Right lobe of liver (tissue), 6 donors: ENCODE measurements at regions not wholly inside any gene's neighbourhood (a gene's known extent, or its start where the extent isn't known, plus 50 kb on each side); places are given as distances from the start of the nearest gene placed in this dataset.
A peak's percentile ranks its signal among the peaks of the same experiment; 100 is the strongest.

Experiments
- ATAC-seq, 4 donors: fragments of 200-7000 bp; cut with Tn5 transposase; one replicate each; pipeline ENCODE4 v1.9.1; 2020; ENCODE audit warnings: mild to moderate bottlenecking in 4 of 4, moderate library complexity in 4 of 4
- DNase-seq, 3 donors: peaks; one replicate each; pipeline ENCODE4 v3.0.0-alpha.2; 2020
- H3K27ac ChIP-seq, 3 donors: fragments of 200-600 bp; one replicate each; pipeline ENCODE4 v1.8.0; 2022
- H3K27me3 ChIP-seq, 2 donors: fragments of 200-600 bp; one replicate each; pipeline ENCODE4 v1.8.0; 2022
- H3K36me3 ChIP-seq, 4 donors: fragments of 200-600 bp; sonication (generic) in 1 of 4; one replicate each; pipeline versions ENCODE4 v1.5.1 to v1.8.0; 2017 to 2022; ENCODE audit warnings: control low read depth in 1 of 4
- H3K4me1 ChIP-seq, 4 donors: fragments of 200-600 bp; sonication (generic) in 1 of 4; one replicate each; pipeline versions ENCODE4 v1.5.1 to v1.8.0; 2017 to 2022; ENCODE audit warnings: control low read depth in 1 of 4
- H3K4me3 ChIP-seq, 3 donors: fragments of 200-600 bp; one replicate each; pipeline ENCODE4 v1.8.0; 2022
- H3K9me3 ChIP-seq, 4 donors: fragments of 200-600 bp; sonication (generic) in 1 of 4; one replicate each; pipeline versions ENCODE4 v1.5.1 to v1.8.0; 2017 to 2022; ENCODE audit warnings: control low read depth in 1 of 4
- CTCF ChIP-seq, 4 donors: fragments of 200-600 bp in 3 of 4; fragments of 450-650 bp in 1 of 4; IDR thresholded peaks; one replicate each; pipeline versions ENCODE4 v1.5.1 to v1.8.0; 2016 to 2022; ENCODE audit warnings: antibody characterized with exemption in 4 of 4, mild to moderate bottlenecking in 2 of 4
- POLR2A ChIP-seq: fragments of 450-650 bp; IDR thresholded peaks from one replicate; pipeline ENCODE4 v1.6.1; 2017; ENCODE audit warnings: antibody characterized with exemption, mild to moderate bottlenecking
- WGBS: methylation state at CpG from one replicate; pipeline ENCODE4 v1.1.6; 2018; ENCODE audit warnings: low coverage, low lambda C conversion rate; ENCODE audit not compliant: insufficient coverage; ENCODE audit errors: missing lambda C conversion rate; 5-methylcytosine and 5-hydroxymethylcytosine counted together
- intact Hi-C, 2 donors: fragments of 100-400 bp; cut with DNase I; formaldehyde crosslinking; loops; one replicate each; pipeline versions ENCODE4 v1.11.2 to v1.14.1; 2022
- donor health status: DM: no; HTN: yes; CAD: no.
- donor health status: DM: no; HTN: no; CAD: no.
- donor health status: DM: no; HTN: no; CAD: no.
- donor health status: DM: no; HTN: yes; CAD: no.
- donor health status: DM: no; HTN: yes; CAD: no.

DNA sequence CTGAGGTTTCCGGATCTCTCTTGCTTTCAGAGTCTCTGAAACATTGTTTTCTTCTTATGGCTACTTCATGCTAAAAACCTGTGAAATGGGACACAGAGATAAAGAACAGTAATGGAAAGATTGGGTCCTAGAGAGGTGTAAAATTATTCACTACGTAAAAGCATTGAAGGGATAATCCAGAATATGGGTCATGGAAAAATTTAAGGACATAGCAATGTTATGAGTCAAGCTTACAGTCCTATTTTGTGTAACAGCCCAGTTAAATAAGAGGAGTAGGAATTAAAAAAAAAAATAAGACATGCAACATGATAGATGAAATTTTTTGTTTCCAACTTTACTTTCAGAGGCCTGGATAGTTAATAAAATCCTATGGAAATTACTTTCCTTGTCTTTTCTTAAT lies 61.9 kb upstream of the ELL2 start:
- H3K9me3 ChIP-seq = no peaks in the 10 kb centered on the region
- ATAC-seq (peak in 1 of 4 donors; percentile 46), DNase-seq (no peak)
- H3K4me3 ChIP-seq = no peak overlapping the region
- no peaks in the 10 kb centered on the region for H3K27me3 ChIP-seq
- no peak overlapping the region for H3K27ac ChIP-seq
- TF ChIP-seq POLR2A = no peak
- no peak for TF ChIP-seq CTCF (IDR thresholded peaks at IDR 0.05)
- intact Hi-C loops = no loop called here
- 79% methylated on average over 2 of the region's 2 CpGs for WGBS
- no peaks in the 10 kb centered on the region for H3K4me1 ChIP-seq
- H3K36me3 ChIP-seq = no peaks in the 10 kb centered on the region

GRCh38 chr5:96022971-96023370 lies 61.3 kb upstream of the ELL2 start:
- intact Hi-C loops = no loop called here
- WGBS = 100% methylated on average over 1 of the region's 1 CpG
- H3K27ac ChIP-seq = no peak overlapping the region

GRCh38 chr5:96017951-96018350 lies 56.3 kb upstream of the ELL2 start:
- Histone ChIP-seq H3K4me3 (no peak overlapping the region), H3K36me3 (no peaks in the 10 kb centered on the region), H3K9me3 (no peaks in the 10 kb centered on the region), H3K27me3 (no peaks in the 10 kb centered on the region), H3K4me1 (no peaks in the 10 kb centered on the region), H3K27ac (no peak overlapping the region)
- intact Hi-C loops = no loop called here
- DNase-seq = no peak
- TF ChIP-seq POLR2A (no peak), CTCF (IDR thresholded peaks at IDR 0.05) (no peak)
- no peak for ATAC-seq
- 64% methylated on average over 1 of the region's 1 CpG for WGBS

More at GRCh38 chr5:96022971-96023370, 61.3 kb upstream of the ELL2 start:
- ATAC-seq (peak in 1 of 4 donors; percentile 29), DNase-seq (no peak)
- Histone ChIP-seq H3K4me1 (no peaks in the 10 kb centered on the region), H3K36me3 (no peaks in the 10 kb centered on the region), H3K9me3 (no peaks in the 10 kb centered on the region), H3K4me3 (no peak overlapping the region), H3K27me3 (no peaks in the 10 kb centered on the region)
- TF ChIP-seq CTCF (IDR thresholded peaks at IDR 0.05) = no peak
- no peak for TF ChIP-seq POLR2A

- no peaks in the 10 kb centered on the region for H3K4me1 ChIP-seq
- WGBS = 100% methylated on average over 2 of the region's 2 CpGs
- H3K27ac ChIP-seq = no peak overlapping the region
- H3K27me3 ChIP-seq = no peaks in the 10 kb centered on the region
- ATAC-seq (no peak), DNase-seq (no peak)
- intact Hi-C loops = no loop called here
- H3K4me3 ChIP-seq = no peak overlapping the region
- no peak for TF ChIP-seq CTCF (IDR thresholded peaks at IDR 0.05)
- no peak for TF ChIP-seq POLR2A
- no peaks in the 10 kb centered on the region for H3K36me3 ChIP-seq
- H3K9me3 ChIP-seq = no peaks in the 10 kb centered on the region
Observed at GRCh38 chr5:96016216-96016615, 54.6 kb upstream of the ELL2 start.

DNA sequence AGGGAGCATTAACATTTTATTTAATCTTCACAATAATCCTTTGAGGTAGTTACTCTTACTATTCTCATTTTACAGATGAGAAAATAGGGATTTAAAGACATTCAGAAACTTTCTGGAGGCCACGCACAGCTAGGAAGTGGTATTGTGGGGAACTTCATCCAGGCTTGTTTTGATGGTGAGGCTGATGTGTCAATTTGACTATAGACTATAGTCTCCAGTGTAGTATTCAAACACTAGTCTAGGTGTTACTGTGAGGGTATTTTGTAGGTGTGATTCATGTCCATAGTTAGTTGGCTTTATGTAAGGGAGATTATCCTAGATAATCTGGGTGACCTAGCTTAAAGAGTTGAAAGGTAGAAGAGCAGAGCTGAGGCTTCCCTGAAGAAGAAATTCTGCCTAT lies 54.1 kb upstream of the ELL2 start:
- H3K36me3 ChIP-seq = no peaks in the 10 kb centered on the region
- 100% methylated on average over 1 of the region's 1 CpG for WGBS
- H3K27me3 ChIP-seq = no peaks in the 10 kb centered on the region
- TF ChIP-seq POLR2A (no peak), CTCF (IDR thresholded peaks at IDR 0.05) (no peak)
- H3K9me3 ChIP-seq = no peaks in the 10 kb centered on the region
- H3K4me3 ChIP-seq = no peak overlapping the region
- H3K4me1 ChIP-seq = no peaks in the 10 kb centered on the region
- ATAC-seq (no peak), DNase-seq (no peak)
- no peak overlapping the region for H3K27ac ChIP-seq
- intact Hi-C loops = no loop called here
